Thyroid gland (tissue), 4 donors: ENCODE measurements at regions not wholly inside any gene's neighbourhood (a gene's known extent, or its start where the extent isn't known, plus 50 kb on each side); places are given as distances from the start of the nearest gene placed in this dataset.

Experiments used
- DNase-seq, 2 donors: peaks; one replicate each; pipeline ENCODE4 v3.0.0-alpha.2; 2019
- H3K27ac ChIP-seq, 3 donors: fragments of 200-600 bp; sonication (generic); 1 replicate in 2 of 3; 2 replicates in 1 of 3; pipeline ENCODE4 v1.5.1; 2016 to 2019; ENCODE audit warnings: mild to moderate bottlenecking in 1 of 3, moderate library complexity in 1 of 3
- H3K27me3 ChIP-seq: fragments of 200-600 bp; sonication (generic); one replicate; pipeline ENCODE4 v1.5.1; 2019
- H3K36me3 ChIP-seq, 2 donors: fragments of 200-600 bp; sonication (generic); one replicate each; pipeline ENCODE4 v1.5.1; 2016 to 2019
- H3K4me1 ChIP-seq, 2 donors: fragments of 200-600 bp; sonication (generic); one replicate each; pipeline ENCODE4 v1.5.1; 2017 to 2019
- H3K4me3 ChIP-seq, 3 donors: fragments of 200-600 bp; sonication (generic); replicated peaks in 1 of 3; 1 replicate in 2 of 3; 2 replicates in 1 of 3; pipeline ENCODE4 v1.5.1; 2016; ENCODE audit warnings: mild to moderate bottlenecking in 1 of 3
- H3K9me3 ChIP-seq: fragments of 200-600 bp; sonication (generic); one replicate; pipeline ENCODE4 v1.5.1; 2017
- CTCF ChIP-seq, 6 experiments: fragments of 200-600 bp in 3 of 6; fragments of 450-650 bp in 3 of 6; sonication (generic) in 3 of 6; IDR thresholded peaks; one replicate each; pipeline ENCODE4 v1.5.1; 2016 to 2019; ENCODE audit warnings: antibody characterized with exemption in 6 of 6, mild to moderate bottlenecking in 2 of 6, inconsistent platforms in 1 of 6, moderate library complexity in 1 of 6
- POLR2A ChIP-seq, 2 donors: fragments of 450-650 bp; IDR thresholded peaks; one replicate each; pipeline ENCODE4 v1.6.1; 2017; ENCODE audit warnings: antibody characterized with exemption in 2 of 2, mild to moderate bottlenecking in 2 of 2, moderate library complexity in 1 of 2
- WGBS, 2 donors: methylation state at CpG; one replicate each; pipeline ENCODE4 v1.1.5; 2017; 5-methylcytosine and 5-hydroxymethylcytosine counted together
- intact Hi-C: fragments of 100-400 bp; cut with DNase I; formaldehyde crosslinking; loops from one replicate; pipeline ENCODE4 v1.15.1; 2023

- WGBS, 2 donors: 9 to 15% methylated on average over 1 of the region's 1 CpG
- Histone ChIP-seq H3K36me3 (no peaks in the 10 kb centered on the region), H3K4me1 (no peaks in the 10 kb centered on the region), H3K4me3 (no peak overlapping the region), H3K27ac (no peak overlapping the region), H3K27me3 (no peaks in the 10 kb centered on the region), H3K9me3 (no peaks in the 10 kb centered on the region)
- intact Hi-C loops: no loop called here
- no peak for DNase-seq
- no peak for TF ChIP-seq POLR2A (IDR thresholded peaks at IDR 0.05)
- TF ChIP-seq CTCF (IDR thresholded peaks at IDR 0.05): no peak
Observed at GRCh38 chr2:21466341-21466927, 342.7 kb downstream of the TDRD15 start.

- no peak for DNase-seq
- no peak for TF ChIP-seq CTCF (IDR thresholded peaks at IDR 0.05)
- no peak for TF ChIP-seq POLR2A (IDR thresholded peaks at IDR 0.05)
- Histone ChIP-seq H3K36me3 (no peaks in the 10 kb centered on the region), H3K4me1 (no peaks in the 10 kb centered on the region), H3K27me3 (no peaks in the 10 kb centered on the region), H3K4me3 (no peak overlapping the region), H3K27ac (no peak overlapping the region), H3K9me3 (no peaks in the 10 kb centered on the region)
- intact Hi-C loops: no loop called here
- WGBS, 2 donors: 75 to 88% methylated on average over 1 of the region's 1 CpG
Observed at GRCh38 chr2:21467280-21467818, 343.6 kb downstream of the TDRD15 start.

- intact Hi-C loops: no loop called here
- no peak for DNase-seq
- H3K27me3 ChIP-seq: no peaks in the 10 kb centered on the region
- H3K4me1 ChIP-seq: no peaks in the 10 kb centered on the region
- no peaks in the 10 kb centered on the region for H3K36me3 ChIP-seq
- no peak overlapping the region for H3K27ac ChIP-seq
- WGBS, 2 donors: 80 to 88% methylated on average over 2 of the region's 2 CpGs
- no peak overlapping the region for H3K4me3 ChIP-seq
- no peaks in the 10 kb centered on the region for H3K9me3 ChIP-seq
- TF ChIP-seq POLR2A (IDR thresholded peaks at IDR 0.05): no peak
- TF ChIP-seq CTCF (IDR thresholded peaks at IDR 0.05): no peak
Observed at GRCh38 chr2:21467910-21468309, 344.1 kb downstream of the TDRD15 start.

- H3K27ac ChIP-seq: no peak overlapping the region
- no peaks in the 10 kb centered on the region for H3K9me3 ChIP-seq
- H3K4me3 ChIP-seq: no peak overlapping the region
- TF ChIP-seq CTCF (IDR thresholded peaks at IDR 0.05): no peak
- no peak for TF ChIP-seq POLR2A (IDR thresholded peaks at IDR 0.05)
- H3K4me1 ChIP-seq: no peaks in the 10 kb centered on the region
- no peak for DNase-seq
- 72 to 76% methylated on average over 4 of the region's 4 CpGs for WGBS, 2 donors
- intact Hi-C loops: no loop called here
- H3K36me3 ChIP-seq: no peaks in the 10 kb centered on the region
- H3K27me3 ChIP-seq: no peaks in the 10 kb centered on the region
Observed at GRCh38 chr2:21468624-21469023, 344.9 kb downstream of the TDRD15 start.

- intact Hi-C loops: no loop called here
- no peak overlapping the region for H3K27ac ChIP-seq
- 84 to 92% methylated on average over 2 of the region's 2 CpGs for WGBS, 2 donors
- no peaks in the 10 kb centered on the region for H3K4me1 ChIP-seq
- TF ChIP-seq CTCF (IDR thresholded peaks at IDR 0.05) (no peak), POLR2A (IDR thresholded peaks at IDR 0.05) (no peak)
- DNase-seq: no peak
- H3K9me3 ChIP-seq: no peaks in the 10 kb centered on the region
- no peak overlapping the region for H3K4me3 ChIP-seq
- H3K27me3 ChIP-seq: no peaks in the 10 kb centered on the region
- no peaks in the 10 kb centered on the region for H3K36me3 ChIP-seq
Observed at GRCh38 chr2:21469158-21469557, 345.4 kb downstream of the TDRD15 start.
